ENCODE measurements at regions not wholly inside any gene's neighbourhood (a gene's known extent, or its start where the extent isn't known, plus 50 kb on each side); places are given as distances from the start of the nearest gene placed in this dataset.

GRCh38 chr10:123526356-123527064 lies 139.6 kb upstream of the GPR26 start:
- intact Hi-C loops (cut with DNase I; ENCODE audit: low total_unique reads) = no loop called here
- 67 to 78% methylated on average over 7 of the region's 7 CpGs for WGBS, 2 donors
- H3K4me3 ChIP-seq (ENCODE audit: low read depth, poor library complexity, severe bottlenecking) = no peak overlapping the region
- DNase-seq (ENCODE audit: low spot score in 2 of 2) = peak in 1 of 2 donors; percentile 77
- TF ChIP-seq POLR2A (IDR thresholded peaks at IDR 0.05) = no peak
- TF ChIP-seq CTCF (IDR thresholded peaks at IDR 0.05) = no peak

- no peak for DNase-seq (ENCODE audit: low spot score in 2 of 2)
These were observed 139.0 kb upstream of the GPR26 start for GRCh38 chr10:123527151-123527550.

DNA sequence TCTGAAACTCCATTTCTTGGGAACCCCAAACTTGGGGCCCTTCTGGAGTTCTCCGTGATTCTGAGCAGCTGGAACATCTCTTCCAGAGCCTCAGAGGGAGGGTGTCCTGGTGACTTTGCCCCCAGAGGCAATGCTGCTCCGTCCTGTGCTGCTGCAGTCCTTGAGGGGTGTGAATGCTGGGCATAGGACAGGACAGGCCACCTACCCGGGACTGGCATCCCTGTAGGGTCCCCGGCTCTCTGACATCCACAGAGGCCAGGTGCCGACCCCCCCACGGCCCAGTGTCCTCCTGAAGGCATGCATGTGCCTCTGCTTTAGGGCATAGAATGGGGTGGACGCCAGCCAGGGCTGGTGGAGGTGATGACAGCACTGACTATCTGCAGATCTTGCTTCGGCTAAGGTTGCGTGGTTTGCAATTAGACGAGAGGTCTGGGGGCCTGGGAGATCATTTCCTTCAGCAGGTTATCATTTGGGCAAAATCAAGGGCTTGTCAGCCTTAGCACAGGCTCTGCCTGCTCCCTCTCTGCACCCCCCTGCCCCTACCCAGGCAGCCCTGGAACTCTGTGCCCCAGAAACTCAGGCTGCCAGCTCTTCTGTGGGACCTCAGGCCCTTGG lies 136.9 kb upstream of the GPR26 start:
- DNase-seq (ENCODE audit: low spot score in 2 of 2) = peak in 1 of 2 donors; percentile 82
- no peak overlapping the region for H3K4me3 ChIP-seq (ENCODE audit: low read depth, poor library complexity, severe bottlenecking)
- intact Hi-C loops (cut with DNase I; ENCODE audit: low total_unique reads) = no loop called here
- TF ChIP-seq POLR2A (IDR thresholded peaks at IDR 0.05) = no peak
- TF ChIP-seq CTCF (IDR thresholded peaks at IDR 0.05) = no peak
- whole genome bisulfite sequencing, 2 donors = 69 to 71% methylated on average over 7 to 10 of the region's 10 CpGs

More at GRCh38 chr10:123527151-123527550, 139.0 kb upstream of the GPR26 start:
- H3K4me3 ChIP-seq (ENCODE audit: low read depth, poor library complexity, severe bottlenecking) = no peak overlapping the region
- intact Hi-C loops (cut with DNase I; ENCODE audit: low total_unique reads) = no loop called here
- TF ChIP-seq CTCF (IDR thresholded peaks at IDR 0.05) = no peak
- TF ChIP-seq POLR2A (IDR thresholded peaks at IDR 0.05) = no peak

GRCh38 chr10:123530166-123530870 lies 135.8 kb upstream of the GPR26 start:
- WGBS, 2 donors = 72 to 86% methylated on average over 9 of the region's 9 CpGs
- no peak overlapping the region for H3K4me3 ChIP-seq (ENCODE audit: low read depth, poor library complexity, severe bottlenecking)
- DNase-seq (ENCODE audit: low spot score in 2 of 2) = peak in 1 of 2 donors; percentile 49
- intact Hi-C loops (cut with DNase I; ENCODE audit: low total_unique reads) = no loop called here
- TF ChIP-seq CTCF (IDR thresholded peaks at IDR 0.05) (no peak), POLR2A (IDR thresholded peaks at IDR 0.05) (no peak)

DNA sequence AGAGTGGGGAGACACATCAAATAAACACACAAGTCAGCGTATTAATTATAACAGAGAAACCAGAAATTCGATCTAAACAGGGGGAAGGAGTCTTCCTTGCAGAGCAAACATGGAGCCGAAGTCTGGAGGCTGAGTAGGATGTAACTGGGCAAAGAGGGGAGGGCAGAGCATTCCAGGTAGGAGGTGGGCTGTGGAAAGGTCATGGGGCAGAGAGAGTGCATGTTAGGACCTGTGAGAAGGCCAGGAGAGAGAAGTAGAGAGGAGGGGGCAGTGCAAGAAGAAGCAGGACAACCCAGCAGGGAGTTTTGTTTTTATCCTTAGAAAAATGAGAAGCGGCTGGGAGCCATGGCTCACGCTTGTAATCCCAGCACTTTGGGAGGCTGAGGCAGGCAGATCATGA lies 130.8 kb upstream of the GPR26 start:
- DNase-seq (ENCODE audit: low spot score in 2 of 2) = peak in 1 of 2 donors; percentile 34
- intact Hi-C loops (cut with DNase I; ENCODE audit: low total_unique reads) = no loop called here
- no peak overlapping the region for H3K4me3 ChIP-seq (ENCODE audit: low read depth, poor library complexity, severe bottlenecking)
- no peak for TF ChIP-seq POLR2A (IDR thresholded peaks at IDR 0.05)
- no peak for TF ChIP-seq CTCF (IDR thresholded peaks at IDR 0.05)
- 69 to 78% methylated on average over 5 of the region's 5 CpGs for WGBS, 2 donors

Data from lower leg skin (tissue), 4 donors.